ENCODE measurements at regions not wholly inside any gene's neighbourhood (a gene's known extent, or its start where the extent isn't known, plus 50 kb on each side); places are given as distances from the start of the nearest gene placed in this dataset.
"Not testable (repeated sequence)": the region's sequence is repeated elsewhere in the genome, so short reads cannot be mapped to it uniquely, and the experiment has no call there.

GRCh38 chr4:33825685-33826084, 2418.6 kb downstream of the ARAP2 start:
- DNase-seq = no peak

GRCh38 chr4:33829356-33829755, 2415.0 kb downstream of the ARAP2 start:
- DNase-seq = not testable (repeated sequence)

- DNase-seq = no peak
These were observed 2412.8 kb downstream of the ARAP2 start for GRCh38 chr4:33831442-33832066.

- not testable (repeated sequence) for DNase-seq
These were observed 2408.6 kb downstream of the ARAP2 start for GRCh38 chr4:33835764-33836163.

- no peak for DNase-seq
These were observed 2407.1 kb downstream of the ARAP2 start for GRCh38 chr4:33837043-33837838.

GRCh38 chr4:33841120-33841519, 2403.2 kb downstream of the ARAP2 start:
- no peak for DNase-seq

GRCh38 chr4:33850371-33850902, 2393.9 kb downstream of the ARAP2 start:
- no peak for DNase-seq

- not testable (repeated sequence) for DNase-seq
These were observed 2390.6 kb downstream of the ARAP2 start for GRCh38 chr4:33853670-33854069.

GRCh38 chr4:33864290-33864859, 2379.9 kb downstream of the ARAP2 start:
- DNase-seq = no peak

- no peak for DNase-seq
These were observed 2370.5 kb downstream of the ARAP2 start for GRCh38 chr4:33873791-33874190.

GRCh38 chr4:33878710-33879109, 2365.6 kb downstream of the ARAP2 start:
- no peak for DNase-seq

- DNase-seq = no peak
These were observed 2363.1 kb downstream of the ARAP2 start for GRCh38 chr4:33881176-33881575.

- no peak for DNase-seq
These were observed 2361.9 kb downstream of the ARAP2 start for GRCh38 chr4:33882246-33882990.

GRCh38 chr4:33883111-33883510, 2361.2 kb downstream of the ARAP2 start:
- no peak for DNase-seq

GRCh38 chr4:33886356-33886755, 2358.0 kb downstream of the ARAP2 start:
- DNase-seq = no peak

GRCh38 chr4:33890841-33891240, 2353.5 kb downstream of the ARAP2 start:
- no peak for DNase-seq

- DNase-seq = no peak
These were observed 2332.4 kb downstream of the ARAP2 start for GRCh38 chr4:33911959-33912358.

- DNase-seq = no peak
These were observed 2329.9 kb downstream of the ARAP2 start for GRCh38 chr4:33914386-33914785.

GRCh38 chr4:33923469-33923868, 2320.8 kb downstream of the ARAP2 start:
- DNase-seq = no peak

- no peak for DNase-seq
These were observed 2320.1 kb downstream of the ARAP2 start for GRCh38 chr4:33924239-33924638.

GRCh38 chr4:33924811-33925210, 2319.5 kb downstream of the ARAP2 start:
- no peak for DNase-seq

- no peak for DNase-seq
These were observed 2313.8 kb downstream of the ARAP2 start for GRCh38 chr4:33930497-33930896.

- DNase-seq = no peak
These were observed 2313.3 kb downstream of the ARAP2 start for GRCh38 chr4:33931026-33931425.
